Neural cell (in vitro differentiated cells): ENCODE measurements at regions not wholly inside any gene's neighbourhood (a gene's known extent, or its start where the extent isn't known, plus 50 kb on each side); places are given as distances from the start of the nearest gene placed in this dataset.

Experiments
- H2AFZ ChIP-seq: fragments of 200-600, 300-800 bp; sonication (generic), shearing (Covaris generic); 2 replicates; pipeline ENCODE4 v1.6.0; 2014; ENCODE audit warnings: low read depth, mild to moderate bottlenecking, antibody characterized with exemption, low read length, moderate library complexity
- H3F3A ChIP-seq: fragments of 200-600 bp; shearing (Covaris generic); 2 replicates; pipeline ENCODE4 v1.6.1; 2016; ENCODE audit warnings: mild to moderate bottlenecking, moderate library complexity, mixed read lengths, antibody characterized with exemption, low read length; ENCODE audit not compliant: insufficient read depth, poor library complexity, severe bottlenecking
- H3K27ac ChIP-seq: fragments of 200-600, 300-800 bp; sonication (generic), shearing (Covaris generic); 2 replicates; pipeline ENCODE4 v1.5.1; 2014; ENCODE audit warnings: mild to moderate bottlenecking, low read length, moderate library complexity
- H3K27me3 ChIP-seq: fragments of 300-800, 200-600 bp; sonication (generic), shearing (Covaris generic); 2 replicates; pipeline ENCODE4 v1.6.0; 2014; ENCODE audit warnings: mild to moderate bottlenecking, low read depth, low read length, moderate library complexity; ENCODE audit not compliant: insufficient read depth
- H3K36me3 ChIP-seq: fragments of 300-800, 200-600 bp; sonication (generic), shearing (Covaris generic); 2 replicates; pipeline ENCODE4 v1.5.1; 2014; ENCODE audit warnings: mild to moderate bottlenecking, antibody characterized with exemption, low read length, moderate library complexity; ENCODE audit not compliant: insufficient read depth
- H3K4me2 ChIP-seq: fragments of 300-800, 200-600 bp; sonication (generic), shearing (Covaris generic); 2 replicates; pipeline ENCODE4 v1.6.0; 2014; ENCODE audit warnings: mild to moderate bottlenecking, low read length
- H3K4me3 ChIP-seq: fragments of 300-800, 200-600 bp; sonication (generic), shearing (Covaris generic); 2 replicates; pipeline ENCODE4 v1.5.1; 2014; ENCODE audit warnings: mild to moderate bottlenecking, low read length, moderate library complexity
- H3K79me2 ChIP-seq: fragments of 200-600 bp; shearing (Covaris generic); replicated peaks from 2 replicates; pipeline ENCODE4 v1.6.0; 2014; ENCODE audit warnings: mild to moderate bottlenecking, low read length, moderate library complexity; ENCODE audit not compliant: insufficient read depth
- H3K9ac ChIP-seq: fragments of 300-800, 200-600 bp; sonication (generic), shearing (Covaris generic); 2 replicates; pipeline ENCODE4 v1.6.1; 2016; ENCODE audit warnings: mild to moderate bottlenecking, low read length, mixed read lengths
- H3K9me2 ChIP-seq: fragments of 200-600 bp; shearing (Covaris generic); 2 replicates; pipeline ENCODE4 v1.6.1; 2016; ENCODE audit warnings: mild to moderate bottlenecking, low read length, mixed read lengths; ENCODE audit not compliant: insufficient read depth
- H3K9me3 ChIP-seq: fragments of 200-600, 300-800 bp; sonication (generic), shearing (Covaris generic); 2 replicates; pipeline ENCODE4 v1.6.1; 2016; ENCODE audit warnings: mild to moderate bottlenecking, mixed run types, low read length, moderate library complexity, mixed read lengths
- H4K20me1 ChIP-seq: fragments of 200-600 bp; shearing (Covaris generic); 2 replicates; pipeline ENCODE4 v1.6.1; 2016; ENCODE audit warnings: mild to moderate bottlenecking, mixed run types; ENCODE audit not compliant: insufficient read depth
- EP300 ChIP-seq: fragments of 450-650 bp; conservative IDR thresholded peaks from 2 replicates; pipeline ENCODE4 v1.6.1; 2014; ENCODE audit warnings: antibody characterized with exemption, mild to moderate bottlenecking, moderate library complexity; ENCODE audit not compliant: poor library complexity, severe bottlenecking
- EZH2 ChIP-seq: fragments of 200-600, 300-800 bp; shearing (Covaris generic), sonication (generic); IDR thresholded peaks from 2 replicates; pipeline ENCODE4 v1.6.1; 2014; ENCODE audit warnings: antibody characterized with exemption, low read length, borderline replicate concordance, mild to moderate bottlenecking; ENCODE audit not compliant: insufficient read depth, poor library complexity, severe bottlenecking
- MXI1 ChIP-seq: fragments of 450-650 bp; conservative IDR thresholded peaks from 2 replicates; pipeline ENCODE4 v1.6.1; 2014; ENCODE audit warnings: antibody characterized with exemption, mild to moderate bottlenecking; ENCODE audit not compliant: poor library complexity, severe bottlenecking
- POLR2AphosphoS5 ChIP-seq: IDR thresholded peaks from 2 replicates; pipeline ENCODE4 v1.6.1; 2012
- RAD21 ChIP-seq: fragments of 450-650 bp; conservative IDR thresholded peaks from 2 replicates; pipeline ENCODE4 v1.6.1; 2014; ENCODE audit warnings: antibody characterized with exemption, mild to moderate bottlenecking, moderate library complexity
- SMC3 ChIP-seq: fragments of 450-650 bp; conservative IDR thresholded peaks from 2 replicates; pipeline ENCODE4 v1.6.1; 2014; ENCODE audit warnings: antibody characterized with exemption, mild to moderate bottlenecking, moderate library complexity; ENCODE audit not compliant: poor library complexity
- TAF1 ChIP-seq: IDR thresholded peaks from 2 replicates; pipeline ENCODE4 v1.6.1; 2012; ENCODE audit warnings: low read depth
- TF ChIP-seq, protein P1 (sequence below): fragments of 450-650 bp; IDR thresholded peaks from 2 replicates; pipeline ENCODE4 v1.5.1; 2014; ENCODE audit warnings: antibody characterized with exemption, mild to moderate bottlenecking, moderate library complexity; ENCODE audit not compliant: poor library complexity, severe bottlenecking
- TF ChIP-seq, protein P2 (sequence below): IDR thresholded peaks from 2 replicates; pipeline ENCODE4 v1.6.1; 2012; ENCODE audit warnings: borderline replicate concordance

DNA sequence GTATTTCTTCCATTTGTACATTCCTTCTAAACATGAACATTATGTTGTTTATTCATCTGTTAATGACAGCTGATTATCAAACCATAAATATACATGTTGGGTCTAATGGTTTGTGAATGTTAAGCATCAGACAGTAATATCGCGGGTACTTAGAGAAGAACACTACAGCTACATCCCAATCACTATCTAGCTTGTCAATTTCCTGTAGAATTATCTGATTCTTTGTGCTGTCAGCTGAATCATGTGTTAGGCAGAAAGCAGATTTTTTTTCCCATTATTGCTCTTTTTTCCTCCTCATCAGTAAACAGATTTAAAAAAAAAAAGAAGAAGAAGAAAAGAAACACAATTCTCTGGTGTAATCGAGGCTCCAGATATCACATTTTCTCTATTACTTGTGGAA is 183.6 kb upstream of the CTBP2 start:
- Histone ChIP-seq H3K4me3 (peak overlapping the region; percentile 26), H3K9me3 (no peaks in the 10 kb centered on the region), H3K9me2 (no peaks in the 10 kb centered on the region), H3K4me2 (peak overlapping the region; percentile 63), H4K20me1 (no peaks in the 10 kb centered on the region), H3K27me3 (no peaks in the 10 kb centered on the region), H3K27ac (peak overlapping the region; percentile 85), H3K9ac (peak overlapping the region; percentile 37), H3F3A (no peaks in the 10 kb centered on the region), H3K36me3 (no peaks in the 10 kb centered on the region), H3K79me2 (no peaks in the 10 kb centered on the region), H2AFZ (peak overlapping the region; percentile 0)
- TF ChIP-seq RAD21, result no peak
- no peak for TF ChIP-seq EZH2
- peak; percentile 25 for TF ChIP-seq POLR2AphosphoS5
- no peak for TF ChIP-seq MXI1
- TF ChIP-seq EP300, result peak; percentile 55
- TF ChIP-seq, protein P1, sequence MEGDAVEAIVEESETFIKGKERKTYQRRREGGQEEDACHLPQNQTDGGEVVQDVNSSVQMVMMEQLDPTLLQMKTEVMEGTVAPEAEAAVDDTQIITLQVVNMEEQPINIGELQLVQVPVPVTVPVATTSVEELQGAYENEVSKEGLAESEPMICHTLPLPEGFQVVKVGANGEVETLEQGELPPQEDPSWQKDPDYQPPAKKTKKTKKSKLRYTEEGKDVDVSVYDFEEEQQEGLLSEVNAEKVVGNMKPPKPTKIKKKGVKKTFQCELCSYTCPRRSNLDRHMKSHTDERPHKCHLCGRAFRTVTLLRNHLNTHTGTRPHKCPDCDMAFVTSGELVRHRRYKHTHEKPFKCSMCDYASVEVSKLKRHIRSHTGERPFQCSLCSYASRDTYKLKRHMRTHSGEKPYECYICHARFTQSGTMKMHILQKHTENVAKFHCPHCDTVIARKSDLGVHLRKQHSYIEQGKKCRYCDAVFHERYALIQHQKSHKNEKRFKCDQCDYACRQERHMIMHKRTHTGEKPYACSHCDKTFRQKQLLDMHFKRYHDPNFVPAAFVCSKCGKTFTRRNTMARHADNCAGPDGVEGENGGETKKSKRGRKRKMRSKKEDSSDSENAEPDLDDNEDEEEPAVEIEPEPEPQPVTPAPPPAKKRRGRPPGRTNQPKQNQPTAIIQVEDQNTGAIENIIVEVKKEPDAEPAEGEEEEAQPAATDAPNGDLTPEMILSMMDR, result no peak
- no peak for TF ChIP-seq TAF1
- no peak for TF ChIP-seq SMC3
- TF ChIP-seq, protein P2, sequence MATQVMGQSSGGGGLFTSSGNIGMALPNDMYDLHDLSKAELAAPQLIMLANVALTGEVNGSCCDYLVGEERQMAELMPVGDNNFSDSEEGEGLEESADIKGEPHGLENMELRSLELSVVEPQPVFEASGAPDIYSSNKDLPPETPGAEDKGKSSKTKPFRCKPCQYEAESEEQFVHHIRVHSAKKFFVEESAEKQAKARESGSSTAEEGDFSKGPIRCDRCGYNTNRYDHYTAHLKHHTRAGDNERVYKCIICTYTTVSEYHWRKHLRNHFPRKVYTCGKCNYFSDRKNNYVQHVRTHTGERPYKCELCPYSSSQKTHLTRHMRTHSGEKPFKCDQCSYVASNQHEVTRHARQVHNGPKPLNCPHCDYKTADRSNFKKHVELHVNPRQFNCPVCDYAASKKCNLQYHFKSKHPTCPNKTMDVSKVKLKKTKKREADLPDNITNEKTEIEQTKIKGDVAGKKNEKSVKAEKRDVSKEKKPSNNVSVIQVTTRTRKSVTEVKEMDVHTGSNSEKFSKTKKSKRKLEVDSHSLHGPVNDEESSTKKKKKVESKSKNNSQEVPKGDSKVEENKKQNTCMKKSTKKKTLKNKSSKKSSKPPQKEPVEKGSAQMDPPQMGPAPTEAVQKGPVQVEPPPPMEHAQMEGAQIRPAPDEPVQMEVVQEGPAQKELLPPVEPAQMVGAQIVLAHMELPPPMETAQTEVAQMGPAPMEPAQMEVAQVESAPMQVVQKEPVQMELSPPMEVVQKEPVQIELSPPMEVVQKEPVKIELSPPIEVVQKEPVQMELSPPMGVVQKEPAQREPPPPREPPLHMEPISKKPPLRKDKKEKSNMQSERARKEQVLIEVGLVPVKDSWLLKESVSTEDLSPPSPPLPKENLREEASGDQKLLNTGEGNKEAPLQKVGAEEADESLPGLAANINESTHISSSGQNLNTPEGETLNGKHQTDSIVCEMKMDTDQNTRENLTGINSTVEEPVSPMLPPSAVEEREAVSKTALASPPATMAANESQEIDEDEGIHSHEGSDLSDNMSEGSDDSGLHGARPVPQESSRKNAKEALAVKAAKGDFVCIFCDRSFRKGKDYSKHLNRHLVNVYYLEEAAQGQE, result peak; percentile 41

GRCh38 chr10:125343118-125343925 is 183.0 kb upstream of the CTBP2 start:
- Histone ChIP-seq H3K36me3 (no peaks in the 10 kb centered on the region), H3K9ac (peak overlapping the region; percentile 37), H3K27ac (peak overlapping the region; percentile 85), H3F3A (no peaks in the 10 kb centered on the region), H4K20me1 (no peaks in the 10 kb centered on the region), H2AFZ (no peak overlapping the region), H3K4me2 (peak overlapping the region; percentile 14), H3K9me3 (no peaks in the 10 kb centered on the region), H3K9me2 (no peaks in the 10 kb centered on the region), H3K4me3 (peak overlapping the region; percentile 26), H3K27me3 (no peaks in the 10 kb centered on the region), H3K79me2 (no peaks in the 10 kb centered on the region)
- TF ChIP-seq, protein P1, result peak; percentile 60
- TF ChIP-seq TAF1 (no peak), SMC3 (peak; percentile 63), RAD21 (peak; percentile 48), EZH2 (no peak), MXI1 (no peak), POLR2AphosphoS5 (no peak), EP300 (no peak)
- TF ChIP-seq, protein P2, result no peak
